HL-60 (cell line): ENCODE measurements at regions not wholly inside any gene's neighbourhood (a gene's known extent, or its start where the extent isn't known, plus 50 kb on each side); places are given as distances from the start of the nearest gene placed in this dataset.

Experiments used
- DNase-seq, 2 experiments: peaks; one replicate each; pipeline ENCODE4 v3.0.0-alpha.2; 2010 to 2020; ENCODE audit warnings: low read depth in 1 of 2, low spot score in 1 of 2
- H3K27ac ChIP-seq: fragments of 250-450 bp; sonication (Bioruptor Pico); replicated peaks from 2 replicates; pipeline ENCODE4 v1.5.1; 2020; ENCODE audit warnings: mild to moderate bottlenecking, moderate library complexity
- H3K27me3 ChIP-seq: fragments of 250-450 bp; sonication (Bioruptor Pico); 2 replicates; pipeline ENCODE4 v1.5.1; 2021; ENCODE audit warnings: mild to moderate bottlenecking, moderate library complexity; ENCODE audit not compliant: insufficient read depth, poor library complexity, severe bottlenecking
- H3K4me3 ChIP-seq: replicated peaks from 2 replicates; pipeline ENCODE4 v1.5.1; 2011; ENCODE audit warnings: mild to moderate bottlenecking, control low read depth, low read length; ENCODE audit not compliant: insufficient read depth
- GABPA ChIP-seq: IDR thresholded peaks from 2 replicates; pipeline ENCODE4 v1.6.1; 2012; ENCODE audit warnings: low read depth
- POLR2AphosphoS5 ChIP-seq: IDR thresholded peaks from 2 replicates; pipeline ENCODE4 v1.6.1; 2012; ENCODE audit warnings: low read depth
- SPI1 ChIP-seq: IDR thresholded peaks from 2 replicates; pipeline ENCODE4 v1.6.1; 2012; ENCODE audit warnings: low read depth, mild to moderate bottlenecking, borderline replicate concordance
- TF ChIP-seq, protein P1 (sequence below): IDR thresholded peaks from 2 replicates; pipeline ENCODE4 v1.6.1; 2012; ENCODE audit warnings: low read depth; ENCODE audit not compliant: insufficient replicate concordance
- TF ChIP-seq, protein P2 (sequence below): IDR thresholded peaks from one replicate; pipeline ENCODE4 v1.5.1; 2011; ENCODE audit warnings: low read length, control low read depth, inconsistent platforms; ENCODE audit not compliant: insufficient read depth

DNA sequence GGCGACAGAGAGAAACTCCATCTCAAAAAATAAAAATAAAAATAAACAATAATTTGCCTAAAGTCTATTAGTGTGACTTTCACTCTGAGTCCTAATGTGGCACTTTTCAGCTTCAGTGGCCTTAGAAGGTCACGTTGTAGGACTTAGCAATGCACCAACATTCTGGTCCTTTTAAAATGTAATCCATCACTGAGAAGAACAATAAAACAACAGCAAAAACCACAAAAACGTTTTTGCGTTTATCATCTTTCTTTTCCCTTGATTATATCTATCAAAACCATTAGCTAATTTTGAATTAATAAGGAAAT lies 190.1 kb upstream of the ZNF608 start:
- no peak overlapping the region for H3K4me3 ChIP-seq
- TF ChIP-seq POLR2AphosphoS5 (no peak), SPI1 (no peak), GABPA (no peak)
- TF ChIP-seq, protein P1, sequence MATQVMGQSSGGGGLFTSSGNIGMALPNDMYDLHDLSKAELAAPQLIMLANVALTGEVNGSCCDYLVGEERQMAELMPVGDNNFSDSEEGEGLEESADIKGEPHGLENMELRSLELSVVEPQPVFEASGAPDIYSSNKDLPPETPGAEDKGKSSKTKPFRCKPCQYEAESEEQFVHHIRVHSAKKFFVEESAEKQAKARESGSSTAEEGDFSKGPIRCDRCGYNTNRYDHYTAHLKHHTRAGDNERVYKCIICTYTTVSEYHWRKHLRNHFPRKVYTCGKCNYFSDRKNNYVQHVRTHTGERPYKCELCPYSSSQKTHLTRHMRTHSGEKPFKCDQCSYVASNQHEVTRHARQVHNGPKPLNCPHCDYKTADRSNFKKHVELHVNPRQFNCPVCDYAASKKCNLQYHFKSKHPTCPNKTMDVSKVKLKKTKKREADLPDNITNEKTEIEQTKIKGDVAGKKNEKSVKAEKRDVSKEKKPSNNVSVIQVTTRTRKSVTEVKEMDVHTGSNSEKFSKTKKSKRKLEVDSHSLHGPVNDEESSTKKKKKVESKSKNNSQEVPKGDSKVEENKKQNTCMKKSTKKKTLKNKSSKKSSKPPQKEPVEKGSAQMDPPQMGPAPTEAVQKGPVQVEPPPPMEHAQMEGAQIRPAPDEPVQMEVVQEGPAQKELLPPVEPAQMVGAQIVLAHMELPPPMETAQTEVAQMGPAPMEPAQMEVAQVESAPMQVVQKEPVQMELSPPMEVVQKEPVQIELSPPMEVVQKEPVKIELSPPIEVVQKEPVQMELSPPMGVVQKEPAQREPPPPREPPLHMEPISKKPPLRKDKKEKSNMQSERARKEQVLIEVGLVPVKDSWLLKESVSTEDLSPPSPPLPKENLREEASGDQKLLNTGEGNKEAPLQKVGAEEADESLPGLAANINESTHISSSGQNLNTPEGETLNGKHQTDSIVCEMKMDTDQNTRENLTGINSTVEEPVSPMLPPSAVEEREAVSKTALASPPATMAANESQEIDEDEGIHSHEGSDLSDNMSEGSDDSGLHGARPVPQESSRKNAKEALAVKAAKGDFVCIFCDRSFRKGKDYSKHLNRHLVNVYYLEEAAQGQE = no peak
- TF ChIP-seq, protein P2, sequence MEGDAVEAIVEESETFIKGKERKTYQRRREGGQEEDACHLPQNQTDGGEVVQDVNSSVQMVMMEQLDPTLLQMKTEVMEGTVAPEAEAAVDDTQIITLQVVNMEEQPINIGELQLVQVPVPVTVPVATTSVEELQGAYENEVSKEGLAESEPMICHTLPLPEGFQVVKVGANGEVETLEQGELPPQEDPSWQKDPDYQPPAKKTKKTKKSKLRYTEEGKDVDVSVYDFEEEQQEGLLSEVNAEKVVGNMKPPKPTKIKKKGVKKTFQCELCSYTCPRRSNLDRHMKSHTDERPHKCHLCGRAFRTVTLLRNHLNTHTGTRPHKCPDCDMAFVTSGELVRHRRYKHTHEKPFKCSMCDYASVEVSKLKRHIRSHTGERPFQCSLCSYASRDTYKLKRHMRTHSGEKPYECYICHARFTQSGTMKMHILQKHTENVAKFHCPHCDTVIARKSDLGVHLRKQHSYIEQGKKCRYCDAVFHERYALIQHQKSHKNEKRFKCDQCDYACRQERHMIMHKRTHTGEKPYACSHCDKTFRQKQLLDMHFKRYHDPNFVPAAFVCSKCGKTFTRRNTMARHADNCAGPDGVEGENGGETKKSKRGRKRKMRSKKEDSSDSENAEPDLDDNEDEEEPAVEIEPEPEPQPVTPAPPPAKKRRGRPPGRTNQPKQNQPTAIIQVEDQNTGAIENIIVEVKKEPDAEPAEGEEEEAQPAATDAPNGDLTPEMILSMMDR = no peak
- no peak overlapping the region for H3K27ac ChIP-seq
- no peaks in the 10 kb centered on the region for H3K27me3 ChIP-seq
- DNase-seq = no peak

DNA sequence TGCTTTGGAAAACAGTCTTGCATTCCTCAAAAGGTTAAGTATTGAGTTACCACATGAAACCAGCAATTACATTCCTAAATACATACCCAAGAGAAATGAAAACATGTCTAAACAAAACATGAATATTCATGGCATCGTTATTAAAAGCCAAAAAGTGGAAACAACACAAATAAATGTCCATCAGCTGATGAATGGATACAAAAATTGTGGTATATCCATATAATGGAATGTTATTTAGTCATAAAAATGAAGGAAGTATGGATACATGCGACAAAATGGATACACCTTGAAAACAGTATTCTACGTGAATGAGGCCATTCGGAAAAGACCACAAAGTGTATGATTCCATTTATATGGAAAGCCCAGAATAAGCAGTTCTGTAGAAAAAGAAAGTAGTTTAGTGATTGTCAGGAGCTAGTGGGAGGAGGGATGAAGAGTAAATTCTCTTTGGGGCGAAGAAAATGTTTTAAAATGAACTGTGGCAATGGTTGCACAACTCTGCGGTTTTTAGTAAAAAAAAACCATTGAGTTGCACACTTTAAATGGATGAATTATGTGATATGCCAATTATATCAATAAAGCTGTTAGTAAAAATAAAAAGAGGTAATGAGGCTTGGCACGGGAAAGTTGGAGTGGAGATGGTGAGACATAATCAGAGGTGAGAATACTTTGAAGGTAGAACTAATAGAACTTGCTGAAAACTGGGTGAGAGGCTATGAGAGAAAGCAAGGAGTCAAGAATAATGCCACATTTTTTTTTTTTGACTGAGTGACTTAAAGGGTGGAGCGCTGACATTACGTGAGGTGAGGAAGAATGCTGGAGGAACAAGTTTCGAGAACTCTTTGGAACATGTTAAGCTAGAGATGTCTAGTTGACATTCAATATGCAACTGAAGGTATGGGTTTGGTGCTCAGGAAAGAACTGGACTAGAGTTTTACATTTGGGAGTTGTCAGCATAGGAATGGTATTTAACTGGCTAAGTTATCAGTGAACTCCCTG lies 194.9 kb upstream of the ZNF608 start:
- Histone ChIP-seq H3K27me3 (no peaks in the 10 kb centered on the region), H3K4me3 (no peak overlapping the region), H3K27ac (no peak overlapping the region)
- no peak for DNase-seq
- TF ChIP-seq SPI1 (no peak), GABPA (no peak), POLR2AphosphoS5 (no peak)
- TF ChIP-seq, protein P1 = no peak
- TF ChIP-seq, protein P2 = no peak

DNA sequence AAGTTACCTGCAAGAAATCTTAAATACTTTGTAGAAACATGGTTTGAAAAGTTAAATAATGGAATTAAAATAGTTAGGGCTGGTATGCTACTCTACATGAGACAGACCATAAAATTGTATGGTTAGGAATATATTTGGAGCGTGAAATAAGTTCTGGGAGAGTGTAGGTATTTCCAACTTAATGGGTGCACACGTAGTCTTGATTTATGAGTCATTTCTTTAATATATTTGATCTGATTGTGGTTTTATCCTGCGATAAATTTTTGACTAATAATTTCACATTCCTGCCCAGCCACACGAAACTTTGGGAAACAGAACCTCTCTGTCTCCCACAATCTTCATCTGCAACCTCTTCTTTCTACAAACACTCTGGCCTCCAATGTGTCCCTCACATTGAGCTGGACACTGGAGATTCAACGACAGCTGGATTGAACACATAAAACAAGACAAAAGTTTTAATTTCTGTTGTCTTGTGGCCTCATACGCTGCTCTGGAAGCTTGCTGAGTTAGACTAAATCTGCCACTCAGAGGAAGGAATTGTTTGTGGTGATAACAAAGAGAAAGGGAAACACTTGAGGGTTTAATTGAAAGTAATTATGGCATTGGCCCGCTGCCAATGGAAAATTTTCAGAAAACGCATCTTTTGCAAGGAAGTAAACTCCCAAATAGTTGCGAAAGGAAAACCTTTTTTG lies 201.8 kb upstream of the ZNF608 start:
- Histone ChIP-seq H3K27ac (no peak overlapping the region), H3K4me3 (no peak overlapping the region), H3K27me3 (no peaks in the 10 kb centered on the region)
- no peak for DNase-seq
- TF ChIP-seq, protein P1 = no peak
- TF ChIP-seq SPI1 = no peak
- TF ChIP-seq POLR2AphosphoS5 = no peak
- TF ChIP-seq GABPA = no peak
- TF ChIP-seq, protein P2 = no peak
